OCI-LY1 (cell line): ENCODE measurements at regions not wholly inside any gene's neighbourhood (a gene's known extent, or its start where the extent isn't known, plus 50 kb on each side); places are given as distances from the start of the nearest gene placed in this dataset.

Experiments
- H2AFZ ChIP-seq: fragments of 200-600 bp; sonication (generic), shearing (Covaris generic); 2 replicates; pipeline ENCODE4 v1.6.0; 2014; ENCODE audit warnings: antibody characterized with exemption, mild to moderate bottlenecking, low read length
- H3F3A ChIP-seq: fragments of 200-600 bp; sonication (generic), shearing (Covaris generic); 2 replicates; pipeline ENCODE4 v1.6.0; 2014; ENCODE audit warnings: mild to moderate bottlenecking, antibody characterized with exemption, low read length, moderate library complexity; ENCODE audit not compliant: insufficient read depth
- H3K27ac ChIP-seq: fragments of 200-600 bp; sonication (generic); 2 replicates; pipeline ENCODE4 v1.5.1; 2014; ENCODE audit warnings: low read length, mixed run types, mild to moderate bottlenecking, low read depth; ENCODE audit not compliant: poor library complexity, severe bottlenecking
- H3K27me3 ChIP-seq: fragments of 200-600 bp; sonication (generic); 2 replicates; pipeline ENCODE4 v1.6.0; 2014; ENCODE audit warnings: antibody characterized with exemption, mild to moderate bottlenecking, low read length, moderate library complexity; ENCODE audit not compliant: insufficient read depth
- H3K36me3 ChIP-seq: fragments of 200-600 bp; sonication (generic); 2 replicates; pipeline ENCODE4 v1.6.1; 2014; ENCODE audit warnings: mild to moderate bottlenecking, antibody characterized with exemption, low read length, moderate library complexity, mixed read lengths; ENCODE audit not compliant: insufficient read depth
- H3K4me1 ChIP-seq: fragments of 200-600 bp; sonication (generic); 2 replicates; pipeline ENCODE4 v1.5.1; 2014; ENCODE audit warnings: mild to moderate bottlenecking, low read length, moderate library complexity; ENCODE audit not compliant: insufficient read depth, severe bottlenecking
- H3K4me2 ChIP-seq: fragments of 200-600 bp; sonication (generic), shearing (Covaris generic); 2 replicates; pipeline ENCODE4 v1.6.1; 2014; ENCODE audit warnings: low read length
- H3K4me3 ChIP-seq: fragments of 200-600 bp; sonication (generic); 2 replicates; pipeline ENCODE4 v1.5.1; 2014; ENCODE audit warnings: low read length, low read depth, mild to moderate bottlenecking, mixed read lengths; ENCODE audit not compliant: poor library complexity, severe bottlenecking
- H3K79me2 ChIP-seq: fragments of 200-600 bp; shearing (Covaris generic); 2 replicates; pipeline ENCODE4 v1.6.1; 2016; ENCODE audit warnings: mixed run types, low read length, mixed read lengths; ENCODE audit not compliant: insufficient read depth
- H3K9ac ChIP-seq: fragments of 200-600 bp; sonication (generic), shearing (Covaris generic); 2 replicates; pipeline ENCODE4 v1.6.1; 2014; ENCODE audit warnings: mild to moderate bottlenecking, low read length, mixed read lengths
- H3K9me2 ChIP-seq: fragments of 200-600 bp; sonication (generic), shearing (Covaris generic); 2 replicates; pipeline ENCODE4 v1.6.1; 2014; ENCODE audit warnings: low read depth, mild to moderate bottlenecking, low read length, mixed read lengths
- H3K9me3 ChIP-seq: fragments of 200-600 bp; shearing (Covaris generic); 2 replicates; pipeline ENCODE4 v1.6.1; 2014; ENCODE audit warnings: low read length, mixed read lengths
- H4K20me1 ChIP-seq: fragments of 200-600 bp; sonication (generic), shearing (Covaris generic); 2 replicates; pipeline ENCODE4 v1.6.0; 2016; ENCODE audit warnings: mild to moderate bottlenecking, low read length; ENCODE audit not compliant: insufficient read depth
- EZH2 ChIP-seq: fragments of 200-600 bp; sonication (generic), shearing (Covaris generic); IDR thresholded peaks from 2 replicates; pipeline ENCODE4 v1.8.0; 2017; ENCODE audit warnings: borderline replicate concordance, mixed run types, mild to moderate bottlenecking, antibody characterized with exemption, low read length, moderate library complexity, mixed read lengths
- TF ChIP-seq, protein P1 (sequence below): fragments of 200-600 bp; sonication (generic), shearing (Covaris generic); IDR thresholded peaks from 2 replicates; pipeline ENCODE4 v1.5.1; 2017; ENCODE audit warnings: mild to moderate bottlenecking, antibody characterized with exemption, low read length, moderate library complexity, mixed read lengths

DNA sequence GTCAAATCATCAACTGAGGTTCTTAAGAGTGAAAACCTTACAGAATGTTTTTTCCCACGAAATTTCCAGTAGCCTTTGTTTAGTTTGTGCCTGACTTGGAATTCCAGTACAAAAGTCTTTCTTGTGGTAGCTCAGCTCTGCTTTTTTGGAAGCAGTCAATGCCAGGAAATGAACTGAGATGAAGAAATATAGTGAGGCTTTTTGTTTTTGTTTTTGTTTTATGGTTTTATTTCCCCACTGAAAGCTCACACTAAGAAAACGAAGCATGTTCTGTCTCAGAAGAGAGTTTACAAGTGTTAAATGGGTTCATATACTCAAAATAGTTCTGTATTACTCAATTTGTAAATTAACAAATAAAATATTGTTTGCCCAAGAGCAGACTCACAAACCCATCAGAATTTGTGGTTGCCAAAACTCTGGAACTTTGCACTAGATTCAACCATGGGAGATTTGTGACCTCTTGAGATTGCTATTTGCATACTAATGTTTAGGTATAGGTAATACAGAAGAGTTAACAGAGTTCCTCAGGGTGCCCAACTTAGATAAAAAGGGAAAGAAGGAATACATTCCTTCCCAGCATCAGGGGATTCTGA, 1060.8 kb downstream of the FAT4 start:
- TF ChIP-seq EZH2: no peak
- TF ChIP-seq, protein P1, sequence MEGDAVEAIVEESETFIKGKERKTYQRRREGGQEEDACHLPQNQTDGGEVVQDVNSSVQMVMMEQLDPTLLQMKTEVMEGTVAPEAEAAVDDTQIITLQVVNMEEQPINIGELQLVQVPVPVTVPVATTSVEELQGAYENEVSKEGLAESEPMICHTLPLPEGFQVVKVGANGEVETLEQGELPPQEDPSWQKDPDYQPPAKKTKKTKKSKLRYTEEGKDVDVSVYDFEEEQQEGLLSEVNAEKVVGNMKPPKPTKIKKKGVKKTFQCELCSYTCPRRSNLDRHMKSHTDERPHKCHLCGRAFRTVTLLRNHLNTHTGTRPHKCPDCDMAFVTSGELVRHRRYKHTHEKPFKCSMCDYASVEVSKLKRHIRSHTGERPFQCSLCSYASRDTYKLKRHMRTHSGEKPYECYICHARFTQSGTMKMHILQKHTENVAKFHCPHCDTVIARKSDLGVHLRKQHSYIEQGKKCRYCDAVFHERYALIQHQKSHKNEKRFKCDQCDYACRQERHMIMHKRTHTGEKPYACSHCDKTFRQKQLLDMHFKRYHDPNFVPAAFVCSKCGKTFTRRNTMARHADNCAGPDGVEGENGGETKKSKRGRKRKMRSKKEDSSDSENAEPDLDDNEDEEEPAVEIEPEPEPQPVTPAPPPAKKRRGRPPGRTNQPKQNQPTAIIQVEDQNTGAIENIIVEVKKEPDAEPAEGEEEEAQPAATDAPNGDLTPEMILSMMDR: no peak
- H3K36me3 ChIP-seq: no peaks in the 10 kb centered on the region

DNA sequence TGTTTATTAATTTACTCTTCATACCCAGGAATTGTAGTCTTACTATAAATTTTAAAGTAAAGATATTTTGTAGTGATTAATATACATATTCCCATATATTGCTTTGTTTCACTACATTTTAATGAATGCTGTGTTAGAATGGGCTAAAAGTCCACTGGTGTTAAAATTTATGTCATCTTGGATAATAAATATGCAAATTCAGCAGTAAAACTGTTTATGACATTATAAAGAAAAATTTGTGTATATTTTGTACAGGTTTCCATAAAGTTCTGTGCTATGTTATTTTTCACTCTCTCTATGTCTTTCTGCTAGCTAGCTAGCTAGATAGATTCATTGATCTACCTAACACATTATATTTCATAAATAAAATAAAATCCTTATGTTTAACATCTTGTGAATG, 1071.2 kb downstream of the FAT4 start:
- Histone ChIP-seq H3K9ac (no peak overlapping the region), H3K9me2 (no peaks in the 10 kb centered on the region), H3K4me3 (no peak overlapping the region), H3K36me3 (no peaks in the 10 kb centered on the region), H3F3A (no peaks in the 10 kb centered on the region), H2AFZ (no peak overlapping the region), H3K4me1 (no peaks in the 10 kb centered on the region), H3K4me2 (no peak overlapping the region), H3K79me2 (no peaks in the 10 kb centered on the region), H3K27me3 (no peaks in the 10 kb centered on the region), H3K9me3 (no peaks in the 10 kb centered on the region), H4K20me1 (no peaks in the 10 kb centered on the region), H3K27ac (no peak overlapping the region)
- TF ChIP-seq EZH2: no peak
- TF ChIP-seq, protein P1: no peak

More for the DNA sequence above, 1060.8 kb downstream of the FAT4 start:
- Histone ChIP-seq H3K27me3 (no peaks in the 10 kb centered on the region), H3K4me3 (no peak overlapping the region), H4K20me1 (no peaks in the 10 kb centered on the region), H3K9me2 (no peaks in the 10 kb centered on the region), H3K4me1 (no peaks in the 10 kb centered on the region), H3K79me2 (no peaks in the 10 kb centered on the region), H3F3A (no peaks in the 10 kb centered on the region), H2AFZ (no peak overlapping the region), H3K9me3 (no peaks in the 10 kb centered on the region), H3K9ac (no peak overlapping the region), H3K27ac (no peak overlapping the region), H3K4me2 (no peak overlapping the region)

- H3K79me2 ChIP-seq: no peaks in the 10 kb centered on the region
- H3K27ac ChIP-seq: no peak overlapping the region
- no peaks in the 10 kb centered on the region for H4K20me1 ChIP-seq
- no peak overlapping the region for H3K4me3 ChIP-seq
- H3K4me1 ChIP-seq: no peaks in the 10 kb centered on the region
- no peak overlapping the region for H3K9ac ChIP-seq
- no peaks in the 10 kb centered on the region for H3K9me3 ChIP-seq
- H2AFZ ChIP-seq: no peak overlapping the region
- no peak overlapping the region for H3K4me2 ChIP-seq
- no peaks in the 10 kb centered on the region for H3K27me3 ChIP-seq
- no peak for TF ChIP-seq EZH2
- TF ChIP-seq, protein P1: no peak
- no peaks in the 10 kb centered on the region for H3F3A ChIP-seq
- no peaks in the 10 kb centered on the region for H3K9me2 ChIP-seq
- no peaks in the 10 kb centered on the region for H3K36me3 ChIP-seq
Measured at GRCh38 chr4:126386512-126386911, 1071.8 kb downstream of the FAT4 start.
